HEK293 (cell line): ENCODE measurements at regions not wholly inside any gene's neighbourhood (a gene's known extent, or its start where the extent isn't known, plus 50 kb on each side); places are given as distances from the start of the nearest gene placed in this dataset.

ENCODE experiments used
- CTCF ChIA-PET: fragments of 350-600 bp; formaldehyde crosslinking; extraction: SDS; loops from one replicate; lab custom pipeline; 2021; ENCODE audit warnings: antibody characterized with exemption; lab: Yijun Ruan, JAX
- POLR2A ChIA-PET: fragments of 300-600 bp; formaldehyde crosslinking; extraction: SDS; loops from one replicate; lab custom pipeline; 2020; ENCODE audit warnings: antibody characterized with exemption, inconsistent platforms; lab: Yijun Ruan, JAX
- H3K27ac ChIP-seq: fragments of 200-500 bp; sonication (Bioruptor generic); 2 replicates; pipeline ENCODE4 v1.5.1; 2014; ENCODE audit warnings: low read depth, low read length, control low read depth, inconsistent platforms; ENCODE audit errors: extremely low read depth
- H3K36me3 ChIP-seq, 2 experiments: fragments of 200-500 bp in 1 of 2; sonication (Bioruptor generic) in 1 of 2; 1 replicate in 1 of 2; 2 replicates in 1 of 2; pipeline ENCODE4 v1.5.1; 2014 to 2017; ENCODE audit warnings: inconsistent platforms in 2 of 2, low read length in 2 of 2; ENCODE audit not compliant: control insufficient read depth in 2 of 2, insufficient read depth in 1 of 2
- H3K4me1 ChIP-seq: fragments of 200-500 bp; sonication (Bioruptor generic); 2 replicates; pipeline ENCODE4 v1.5.1; 2014; ENCODE audit warnings: mild to moderate bottlenecking, low read length, inconsistent platforms; ENCODE audit not compliant: control insufficient read depth, insufficient read depth
- H3K4me3 ChIP-seq: 2 replicates; pipeline ENCODE4 v1.5.1; 2011; ENCODE audit warnings: low read depth, mild to moderate bottlenecking, control low read depth, low read length, moderate library complexity
- H3K9me3 ChIP-seq: fragments of 200-500 bp; sonication (Bioruptor generic); 2 replicates; pipeline ENCODE4 v1.5.1; 2014; ENCODE audit warnings: low read depth, low read length, inconsistent platforms; ENCODE audit not compliant: control insufficient read depth, insufficient read depth
- BCL11B ChIP-seq: fragments of 450-650 bp; formaldehyde crosslinking; IDR thresholded peaks from 2 replicates; pipeline ENCODE4 v1.5.1; 2016; ENCODE audit warnings: low read depth, missing biosample characterization, missing genetic modification characterization
- KLF10 ChIP-seq: fragments of 450-650 bp; IDR thresholded peaks from 2 replicates; pipeline ENCODE4 v1.5.1; 2018; ENCODE audit warnings: missing biosample characterization, mild to moderate bottlenecking, missing genetic modification characterization
- KLF16 ChIP-seq: fragments of 450-650 bp; formaldehyde crosslinking; IDR thresholded peaks from 2 replicates; pipeline ENCODE4 v1.5.1; 2017; ENCODE audit warnings: missing biosample characterization, missing genetic modification characterization
- OSR2 ChIP-seq: fragments of 450-650 bp; formaldehyde crosslinking; IDR thresholded peaks from 2 replicates; pipeline ENCODE4 v1.5.1; 2016; ENCODE audit warnings: missing biosample characterization, missing genetic modification characterization
- SP7 ChIP-seq: fragments of 450-650 bp; formaldehyde crosslinking; IDR thresholded peaks from 2 replicates; pipeline ENCODE4 v1.5.1; 2016; ENCODE audit warnings: missing biosample characterization, missing genetic modification characterization
- WT1 ChIP-seq: fragments of 450-650 bp; formaldehyde crosslinking; IDR thresholded peaks from 2 replicates; pipeline ENCODE4 v1.5.1; 2016; ENCODE audit warnings: missing biosample characterization, missing genetic modification characterization
- ZBTB48 ChIP-seq: fragments of 450-650 bp; formaldehyde crosslinking; IDR thresholded peaks from 2 replicates; pipeline ENCODE4 v1.5.1; 2016; ENCODE audit warnings: missing biosample characterization, missing genetic modification characterization
- ZFP3 ChIP-seq: fragments of 450-650 bp; formaldehyde crosslinking; IDR thresholded peaks from 2 replicates; pipeline ENCODE4 v1.5.1; 2016; ENCODE audit warnings: low read depth, missing biosample characterization, missing genetic modification characterization
- ZNF184 ChIP-seq: fragments of 450-650 bp; IDR thresholded peaks from 2 replicates; pipeline ENCODE4 v1.5.1; 2018; ENCODE audit warnings: missing biosample characterization, mild to moderate bottlenecking, missing genetic modification characterization
- ZNF354C ChIP-seq: fragments of 450-650 bp; formaldehyde crosslinking; IDR thresholded peaks from 2 replicates; pipeline ENCODE4 v1.5.1; 2016; ENCODE audit warnings: missing biosample characterization, missing genetic modification characterization, low read depth, borderline replicate concordance
- ZNF521 ChIP-seq: fragments of 450-650 bp; formaldehyde crosslinking; IDR thresholded peaks from 2 replicates; pipeline ENCODE4 v1.5.1; 2017; ENCODE audit warnings: missing biosample characterization, mild to moderate bottlenecking, missing genetic modification characterization
- ZNF558 ChIP-seq: fragments of 450-650 bp; formaldehyde crosslinking; IDR thresholded peaks from 2 replicates; pipeline ENCODE4 v1.5.1; 2016; ENCODE audit warnings: missing biosample characterization, missing genetic modification characterization
- ZNF629 ChIP-seq: fragments of 450-650 bp; formaldehyde crosslinking; IDR thresholded peaks from 2 replicates; pipeline ENCODE4 v1.5.1; 2017; ENCODE audit warnings: missing biosample characterization, missing genetic modification characterization
- ZNF791 ChIP-seq: fragments of 450-650 bp; formaldehyde crosslinking; IDR thresholded peaks from 2 replicates; pipeline ENCODE4 v1.5.1; 2016; ENCODE audit warnings: missing biosample characterization, missing genetic modification characterization
- TF ChIP-seq, protein P1 (sequence below): fragments of 450-650 bp; formaldehyde crosslinking; IDR thresholded peaks from 2 replicates; pipeline ENCODE4 v1.5.1; 2016; ENCODE audit warnings: missing biosample characterization, missing genetic modification characterization
- TF ChIP-seq, protein P2 (sequence below): fragments of 450-650 bp; formaldehyde crosslinking; IDR thresholded peaks from 2 replicates; pipeline ENCODE4 v1.5.1; 2017; ENCODE audit warnings: missing biosample characterization, mild to moderate bottlenecking, missing genetic modification characterization, moderate library complexity
- TF ChIP-seq, protein P3 (sequence below): fragments of 450-650 bp; formaldehyde crosslinking; IDR thresholded peaks from 2 replicates; pipeline ENCODE4 v1.5.1; 2017; ENCODE audit warnings: missing biosample characterization, missing genetic modification characterization

DNA sequence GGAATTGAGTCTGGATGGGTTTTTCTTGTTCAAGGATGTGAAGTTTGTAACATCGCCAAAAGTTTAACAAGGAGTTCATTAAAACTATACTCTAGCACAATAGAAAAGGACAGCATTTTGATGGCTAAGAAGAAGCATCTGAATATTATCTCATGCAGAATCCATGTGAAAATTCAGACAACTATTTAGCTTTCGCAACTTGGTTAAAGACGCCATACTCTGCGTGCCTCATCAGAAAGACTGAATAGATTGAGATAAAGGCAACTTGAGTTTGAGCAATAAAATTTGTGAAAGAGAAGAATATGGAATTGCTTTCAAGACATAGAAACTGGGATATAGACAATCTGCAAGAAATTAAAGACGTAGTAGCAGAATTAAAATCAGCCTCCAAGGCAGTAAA, 151.1 kb upstream of the MYOCD start:
- CTCF ChIA-PET, result interaction anchor here (0.6 to 1.1 kb wide), 2 partner anchors 10 to 31 kb away, joined by 3 to 4 read pairs; no protein-coding TSS in a partner anchor
- Histone ChIP-seq H3K9me3 (no peaks in the 10 kb centered on the region), H3K4me3 (no peak overlapping the region)

DNA sequence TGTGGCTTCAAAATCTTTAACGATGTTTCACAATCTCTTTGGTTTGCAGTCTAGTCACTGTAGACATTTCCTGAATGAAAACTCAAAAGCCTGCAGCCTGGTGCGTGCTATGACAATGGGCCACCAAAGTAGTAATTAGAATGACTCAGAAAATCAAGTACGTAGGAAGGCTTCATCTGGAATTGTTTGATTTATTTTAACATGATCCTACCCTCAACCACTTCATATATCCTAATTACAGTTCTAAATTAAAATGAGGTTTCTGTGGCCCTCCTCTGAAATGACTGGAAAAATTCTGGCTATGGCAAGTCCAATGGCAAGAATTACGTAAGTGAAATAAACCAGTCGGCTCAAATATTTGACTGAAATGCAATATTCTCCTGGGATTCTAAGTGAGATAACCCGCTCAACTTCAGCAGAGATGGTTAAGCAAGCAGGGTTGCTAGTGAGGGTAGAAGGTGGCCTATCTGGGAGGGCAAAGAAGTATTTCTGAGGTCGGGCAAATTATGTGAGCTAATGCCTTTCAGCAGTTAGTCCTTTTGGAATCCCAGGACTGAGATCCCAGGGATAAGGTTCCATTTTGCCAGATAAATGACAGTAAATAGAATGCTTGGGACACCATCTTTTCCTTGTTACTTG, 145.6 kb upstream of the MYOCD start:
- no peak for TF ChIP-seq ZNF558
- TF ChIP-seq ZNF354C (tag by site-specific recombination), result no peak
- TF ChIP-seq ZFP3 (tag by site-specific recombination), result no peak
- TF ChIP-seq ZNF629 (tag by site-specific recombination), result peak; percentile 82
- peak; percentile 98 for TF ChIP-seq SP7 (tag by site-specific recombination)
- no peaks in the 10 kb centered on the region for H3K36me3 ChIP-seq
- no peaks in the 10 kb centered on the region for H3K9me3 ChIP-seq
- H3K4me3 ChIP-seq, result no peak overlapping the region
- peaks cover 17% of the 10 kb centered on the region for H3K4me1 ChIP-seq
- H3K27ac ChIP-seq, result no peak overlapping the region
- ChIA-PET POLR2A (no interaction called here), CTCF (interaction anchor here (1.0 to 1.3 kb wide), 3 partner anchors 25 to 222 kb away, joined by 3 to 5 read pairs (median 4); no protein-coding TSS in a partner anchor)

More for the DNA sequence above, 151.1 kb upstream of the MYOCD start:
- Histone ChIP-seq H3K27ac (no peak overlapping the region), H3K4me1 (no peaks in the 10 kb centered on the region), H3K36me3 (no peaks in the 10 kb centered on the region)
- TF ChIP-seq, protein P1, sequence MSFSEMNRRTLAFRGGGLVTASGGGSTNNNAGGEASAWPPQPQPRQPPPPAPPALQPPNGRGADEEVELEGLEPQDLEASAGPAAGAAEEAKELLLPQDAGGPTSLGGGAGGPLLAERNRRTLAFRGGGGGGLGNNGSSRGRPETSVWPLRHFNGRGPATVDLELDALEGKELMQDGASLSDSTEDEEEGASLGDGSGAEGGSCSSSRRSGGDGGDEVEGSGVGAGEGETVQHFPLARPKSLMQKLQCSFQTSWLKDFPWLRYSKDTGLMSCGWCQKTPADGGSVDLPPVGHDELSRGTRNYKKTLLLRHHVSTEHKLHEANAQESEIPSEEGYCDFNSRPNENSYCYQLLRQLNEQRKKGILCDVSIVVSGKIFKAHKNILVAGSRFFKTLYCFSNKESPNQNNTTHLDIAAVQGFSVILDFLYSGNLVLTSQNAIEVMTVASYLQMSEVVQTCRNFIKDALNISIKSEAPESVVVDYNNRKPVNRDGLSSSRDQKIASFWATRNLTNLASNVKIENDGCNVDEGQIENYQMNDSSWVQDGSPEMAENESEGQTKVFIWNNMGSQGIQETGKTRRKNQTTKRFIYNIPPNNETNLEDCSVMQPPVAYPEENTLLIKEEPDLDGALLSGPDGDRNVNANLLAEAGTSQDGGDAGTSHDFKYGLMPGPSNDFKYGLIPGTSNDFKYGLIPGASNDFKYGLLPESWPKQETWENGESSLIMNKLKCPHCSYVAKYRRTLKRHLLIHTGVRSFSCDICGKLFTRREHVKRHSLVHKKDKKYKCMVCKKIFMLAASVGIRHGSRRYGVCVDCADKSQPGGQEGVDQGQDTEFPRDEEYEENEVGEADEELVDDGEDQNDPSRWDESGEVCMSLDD (tag by site-specific recombination), result no peak
- TF ChIP-seq ZNF521 (no peak), WT1 (tag by site-specific recombination) (no peak), ZNF184 (no peak), KLF16 (tag by site-specific recombination) (no peak)
- TF ChIP-seq, protein P2, sequence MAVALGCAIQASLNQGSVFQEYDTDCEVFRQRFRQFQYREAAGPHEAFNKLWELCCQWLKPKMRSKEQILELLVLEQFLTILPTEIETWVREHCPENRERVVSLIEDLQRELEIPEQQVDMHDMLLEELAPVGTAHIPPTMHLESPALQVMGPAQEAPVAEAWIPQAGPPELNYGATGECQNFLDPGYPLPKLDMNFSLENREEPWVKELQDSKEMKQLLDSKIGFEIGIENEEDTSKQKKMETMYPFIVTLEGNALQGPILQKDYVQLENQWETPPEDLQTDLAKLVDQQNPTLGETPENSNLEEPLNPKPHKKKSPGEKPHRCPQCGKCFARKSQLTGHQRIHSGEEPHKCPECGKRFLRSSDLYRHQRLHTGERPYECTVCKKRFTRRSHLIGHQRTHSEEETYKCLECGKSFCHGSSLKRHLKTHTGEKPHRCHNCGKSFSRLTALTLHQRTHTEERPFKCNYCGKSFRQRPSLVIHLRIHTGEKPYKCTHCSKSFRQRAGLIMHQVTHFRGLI (tag by site-specific recombination), result no peak
- POLR2A ChIA-PET, result no interaction called here

- Histone ChIP-seq H3K9me3 (no peaks in the 10 kb centered on the region), H3K4me3 (no peak overlapping the region), H3K36me3 (no peaks in the 10 kb centered on the region), H3K27ac (no peak overlapping the region), H3K4me1 (peaks cover 17% of the 10 kb centered on the region)
- POLR2A ChIA-PET, result no interaction called here
- TF ChIP-seq KLF10 (tag by site-specific recombination) (no peak), ZBTB48 (tag by site-specific recombination) (0 out of 2 replicates have a peak, but pooled peaks have one; percentile 36)
- CTCF ChIA-PET, result interaction anchor here (1.0 to 1.8 kb wide), 3 partner anchors 24 to 179 kb away, joined by 3 to 10 read pairs (median 5); no protein-coding TSS in a partner anchor
Observed at GRCh38 chr17:12521416-12521815, 144.3 kb upstream of the MYOCD start.

DNA sequence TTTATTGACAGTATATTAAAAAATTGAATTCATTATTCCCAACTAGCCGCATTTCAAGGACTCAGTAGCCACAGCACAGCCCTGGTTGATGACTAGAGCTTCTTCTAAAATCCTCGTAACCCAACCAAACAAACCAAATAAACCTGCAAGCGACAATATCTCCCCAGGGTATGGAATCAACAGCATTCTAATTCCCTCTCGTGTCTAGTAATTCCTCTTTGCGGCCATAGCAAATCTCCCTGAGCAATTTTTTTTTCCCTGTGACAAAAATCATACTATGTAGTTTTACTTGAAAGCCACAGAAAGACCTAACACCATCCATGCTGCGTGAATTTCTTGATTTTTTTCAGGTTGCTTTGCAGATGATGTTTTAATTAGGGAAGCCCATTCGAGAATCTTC, 143.4 kb upstream of the MYOCD start:
- H3K27ac ChIP-seq, result peak overlapping the region; percentile 32; the same call in 1 of the 2 replicates
- POLR2A ChIA-PET, result interaction anchor here (0.8 to 1.0 kb wide), 4 partner anchors 9 to 143 kb away, joined by 3 to 4 read pairs (median 3); partner anchors contain the start of gene MYOCD
- H3K4me1 ChIP-seq, result peaks cover 17% of the 10 kb centered on the region
- no peaks in the 10 kb centered on the region for H3K36me3 ChIP-seq
- TF ChIP-seq OSR2 (0 out of 2 replicates have a peak, but pooled peaks have one; percentile 20), BCL11B (tag by site-specific recombination) (no peak), ZNF791 (tag by site-specific recombination) (no peak)
- TF ChIP-seq, protein P3, sequence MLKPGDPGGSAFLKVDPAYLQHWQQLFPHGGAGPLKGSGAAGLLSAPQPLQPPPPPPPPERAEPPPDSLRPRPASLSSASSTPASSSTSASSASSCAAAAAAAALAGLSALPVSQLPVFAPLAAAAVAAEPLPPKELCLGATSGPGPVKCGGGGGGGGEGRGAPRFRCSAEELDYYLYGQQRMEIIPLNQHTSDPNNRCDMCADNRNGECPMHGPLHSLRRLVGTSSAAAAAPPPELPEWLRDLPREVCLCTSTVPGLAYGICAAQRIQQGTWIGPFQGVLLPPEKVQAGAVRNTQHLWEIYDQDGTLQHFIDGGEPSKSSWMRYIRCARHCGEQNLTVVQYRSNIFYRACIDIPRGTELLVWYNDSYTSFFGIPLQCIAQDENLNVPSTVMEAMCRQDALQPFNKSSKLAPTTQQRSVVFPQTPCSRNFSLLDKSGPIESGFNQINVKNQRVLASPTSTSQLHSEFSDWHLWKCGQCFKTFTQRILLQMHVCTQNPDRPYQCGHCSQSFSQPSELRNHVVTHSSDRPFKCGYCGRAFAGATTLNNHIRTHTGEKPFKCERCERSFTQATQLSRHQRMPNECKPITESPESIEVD (tag by site-specific recombination), result peak; percentile 72; the same call in 1 of the 2 replicates
- TF ChIP-seq, all 188 proteins: peak for 2
- Histone ChIP-seq H3K9me3 (no peaks in the 10 kb centered on the region), H3K4me3 (no peak overlapping the region; the same call in 1 of the 2 replicates)
- CTCF ChIA-PET, result interaction anchor here (0.7 to 1.8 kb wide), 3 partner anchors 23 to 221 kb away, joined by 4 to 10 read pairs (median 5); no protein-coding TSS in a partner anchor
